ENCODE measurements at regions not wholly inside any gene's neighbourhood (a gene's known extent, or its start where the extent isn't known, plus 50 kb on each side); places are given as distances from the start of the nearest gene placed in this dataset.

DNA sequence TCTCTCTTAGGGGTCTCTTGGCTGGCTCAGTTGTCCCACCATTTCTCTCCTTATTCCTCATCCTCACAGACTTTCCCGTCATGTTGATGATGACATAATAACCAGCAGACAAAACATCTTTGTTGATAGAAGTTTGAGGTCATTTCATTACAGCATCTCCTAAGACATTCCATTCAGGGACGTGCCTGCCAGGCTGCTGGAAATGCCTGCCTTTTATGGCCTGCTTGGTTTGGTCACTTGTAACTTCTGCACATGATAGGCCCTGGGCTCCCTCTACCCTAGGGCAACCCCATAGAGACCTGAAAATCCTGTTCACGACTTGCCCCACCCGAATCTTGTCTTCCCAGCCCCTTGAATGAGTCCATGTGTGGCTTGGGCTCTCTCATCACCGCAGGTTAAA is 81.7 kb downstream of the SDC1 start:
- Histone ChIP-seq H3K4me1 (no peaks in the 10 kb centered on the region), H3K9me3 (no peaks in the 10 kb centered on the region), H3K27me3 (no peaks in the 10 kb centered on the region), H3K4me3 (no peak overlapping the region), H3K36me3 (ENCODE audit: low read depth, missing control alignments) (no peaks in the 10 kb centered on the region), H3K27ac (no peak overlapping the region)
- no peak for DNase-seq
- intact Hi-C loops (cut with DNase I; ENCODE audit: low total_unique reads), result no loop called here
- TF ChIP-seq, protein P1, sequence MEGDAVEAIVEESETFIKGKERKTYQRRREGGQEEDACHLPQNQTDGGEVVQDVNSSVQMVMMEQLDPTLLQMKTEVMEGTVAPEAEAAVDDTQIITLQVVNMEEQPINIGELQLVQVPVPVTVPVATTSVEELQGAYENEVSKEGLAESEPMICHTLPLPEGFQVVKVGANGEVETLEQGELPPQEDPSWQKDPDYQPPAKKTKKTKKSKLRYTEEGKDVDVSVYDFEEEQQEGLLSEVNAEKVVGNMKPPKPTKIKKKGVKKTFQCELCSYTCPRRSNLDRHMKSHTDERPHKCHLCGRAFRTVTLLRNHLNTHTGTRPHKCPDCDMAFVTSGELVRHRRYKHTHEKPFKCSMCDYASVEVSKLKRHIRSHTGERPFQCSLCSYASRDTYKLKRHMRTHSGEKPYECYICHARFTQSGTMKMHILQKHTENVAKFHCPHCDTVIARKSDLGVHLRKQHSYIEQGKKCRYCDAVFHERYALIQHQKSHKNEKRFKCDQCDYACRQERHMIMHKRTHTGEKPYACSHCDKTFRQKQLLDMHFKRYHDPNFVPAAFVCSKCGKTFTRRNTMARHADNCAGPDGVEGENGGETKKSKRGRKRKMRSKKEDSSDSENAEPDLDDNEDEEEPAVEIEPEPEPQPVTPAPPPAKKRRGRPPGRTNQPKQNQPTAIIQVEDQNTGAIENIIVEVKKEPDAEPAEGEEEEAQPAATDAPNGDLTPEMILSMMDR (IDR thresholded peaks at IDR 0.05), result no peak
- no peak for TF ChIP-seq POLR2A (IDR thresholded peaks at IDR 0.05)
- WGBS, 2 donors, result 81 to 82% methylated on average over 5 of the region's 5 CpGs

DNA sequence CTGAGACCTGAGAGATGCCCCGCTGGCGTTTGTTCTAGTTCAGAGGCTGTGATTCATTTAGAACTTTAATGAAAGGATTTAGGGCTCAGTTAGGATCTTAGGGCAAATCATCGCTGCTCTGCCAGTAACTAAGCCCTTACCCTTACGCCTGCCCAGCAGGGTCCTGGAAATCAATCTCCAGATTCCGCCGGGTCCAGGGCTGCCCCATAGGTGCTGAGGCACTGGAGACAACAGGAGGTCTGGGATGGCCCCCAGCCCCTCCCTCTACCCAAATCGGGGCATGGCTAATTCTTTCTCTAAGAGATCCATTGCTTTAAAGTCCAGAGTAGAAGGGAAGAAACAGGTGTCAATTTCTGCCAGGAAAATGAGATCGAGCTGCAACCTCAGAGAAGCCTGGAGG is 83.1 kb downstream of the SDC1 start:
- Histone ChIP-seq H3K27ac (no peak overlapping the region), H3K36me3 (ENCODE audit: low read depth, missing control alignments) (no peaks in the 10 kb centered on the region), H3K9me3 (no peaks in the 10 kb centered on the region), H3K4me1 (peaks cover 10% of the 10 kb centered on the region), H3K4me3 (no peak overlapping the region), H3K27me3 (no peaks in the 10 kb centered on the region)
- intact Hi-C loops (cut with DNase I; ENCODE audit: low total_unique reads), result no loop called here
- no peak for TF ChIP-seq POLR2A (IDR thresholded peaks at IDR 0.05)
- TF ChIP-seq, protein P1 (IDR thresholded peaks at IDR 0.05), result no peak
- 87 to 92% methylated on average over 8 of the region's 8 CpGs for WGBS, 2 donors
- DNase-seq, result no peak

DNA sequence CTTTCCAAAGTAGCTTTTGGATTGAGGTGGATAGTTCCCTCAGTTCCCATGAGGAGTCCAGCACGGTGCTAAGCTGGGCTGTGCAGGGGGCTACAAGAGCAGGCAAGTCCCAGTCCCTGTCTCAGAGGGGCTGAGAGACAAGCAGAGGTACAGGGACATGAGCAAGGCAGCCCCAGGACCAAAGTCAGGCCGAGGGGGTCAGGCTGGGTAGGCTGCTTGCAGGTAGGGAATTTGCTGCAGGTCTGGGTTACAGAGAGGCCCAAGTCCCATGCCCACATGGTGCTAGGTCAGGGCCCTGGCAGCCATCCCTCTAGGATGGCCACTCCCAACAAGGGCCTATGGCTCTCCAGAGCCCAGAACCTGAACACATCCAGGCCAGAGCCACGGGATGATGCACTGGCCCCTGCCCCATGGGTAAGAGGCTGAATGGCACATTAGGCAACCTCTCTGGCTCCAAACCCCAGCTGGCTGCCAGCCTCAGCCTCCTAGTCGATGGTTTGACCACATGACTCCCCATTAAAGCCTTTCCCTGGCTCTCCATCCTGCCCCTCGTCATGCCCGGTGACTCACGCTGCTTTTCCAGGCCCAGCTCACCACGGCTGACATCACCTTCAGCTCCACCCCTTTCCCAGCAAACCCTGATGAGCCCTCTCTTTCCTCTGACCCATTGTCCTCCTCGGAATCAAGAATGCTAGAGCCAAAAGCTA is 83.7 kb downstream of the SDC1 start:
- no peak overlapping the region for H3K4me3 ChIP-seq
- no peak overlapping the region for H3K27ac ChIP-seq
- intact Hi-C loops (cut with DNase I; ENCODE audit: low total_unique reads), result no loop called here
- no peaks in the 10 kb centered on the region for H3K36me3 ChIP-seq (ENCODE audit: low read depth, missing control alignments)
- H3K9me3 ChIP-seq, result no peaks in the 10 kb centered on the region
- 85 to 93% methylated on average over 8 to 9 of the region's 9 CpGs for WGBS, 2 donors
- H3K4me1 ChIP-seq, result peaks cover 12% of the 10 kb centered on the region
- DNase-seq, result no peak
- no peaks in the 10 kb centered on the region for H3K27me3 ChIP-seq
- TF ChIP-seq, protein P1 (IDR thresholded peaks at IDR 0.05), result no peak
- TF ChIP-seq POLR2A (IDR thresholded peaks at IDR 0.05), result no peak

DNA sequence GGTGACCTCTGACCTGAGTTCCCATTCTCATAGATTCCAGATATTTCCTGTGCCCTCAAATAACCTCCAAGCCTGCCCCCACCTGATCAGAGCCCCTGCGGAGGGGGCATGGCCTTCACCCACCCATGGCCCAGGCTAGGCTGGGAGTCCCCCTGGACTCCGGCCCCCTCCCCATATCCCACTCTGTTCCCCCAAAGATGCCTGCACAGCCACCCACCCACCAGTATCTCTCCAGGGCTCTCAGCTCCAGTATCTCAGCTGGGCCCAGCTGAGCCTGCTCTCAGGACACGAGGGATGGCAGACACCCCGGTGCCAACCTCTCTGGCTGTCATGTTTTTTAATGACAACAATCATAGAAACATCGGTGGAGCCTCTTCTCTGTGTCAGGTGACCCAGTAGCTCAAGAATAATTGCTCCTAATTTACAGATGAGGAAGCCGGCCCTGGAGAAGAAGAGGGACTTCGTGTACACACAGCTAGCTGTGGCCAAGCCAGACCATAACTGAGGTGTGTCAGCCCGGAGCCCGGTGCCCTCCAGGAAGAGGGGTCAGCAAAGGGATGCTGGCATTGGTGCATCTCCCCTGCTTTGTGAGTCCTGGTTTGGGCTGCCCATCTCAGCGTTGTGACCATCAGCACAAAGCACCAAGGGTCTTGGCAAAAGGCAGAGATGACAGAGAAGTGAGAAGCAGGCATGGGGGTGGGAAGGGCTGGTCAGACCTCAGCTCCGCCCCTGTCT is 84.4 kb downstream of the SDC1 start:
- no peak overlapping the region for H3K4me3 ChIP-seq
- TF ChIP-seq POLR2A (IDR thresholded peaks at IDR 0.05), result no peak
- TF ChIP-seq, protein P1 (IDR thresholded peaks at IDR 0.05), result no peak
- intact Hi-C loops (cut with DNase I; ENCODE audit: low total_unique reads), result no loop called here
- peaks cover 12% of the 10 kb centered on the region for H3K4me1 ChIP-seq
- H3K36me3 ChIP-seq (ENCODE audit: low read depth, missing control alignments), result no peaks in the 10 kb centered on the region
- H3K9me3 ChIP-seq, result no peaks in the 10 kb centered on the region
- H3K27ac ChIP-seq, result no peak overlapping the region
- H3K27me3 ChIP-seq, result no peaks in the 10 kb centered on the region
- DNase-seq, result no peak
- WGBS, 2 donors, result 87 to 91% methylated on average over 10 to 11 of the region's 11 CpGs

Measured in testis (tissue), 2 donors.